ENCODE measurements at regions not wholly inside any gene's neighbourhood (a gene's known extent, or its start where the extent isn't known, plus 50 kb on each side); places are given as distances from the start of the nearest gene placed in this dataset.
"Not testable (repeated sequence)": the region's sequence is repeated elsewhere in the genome, so short reads cannot be mapped to it uniquely, and the experiment has no call there.

DNA sequence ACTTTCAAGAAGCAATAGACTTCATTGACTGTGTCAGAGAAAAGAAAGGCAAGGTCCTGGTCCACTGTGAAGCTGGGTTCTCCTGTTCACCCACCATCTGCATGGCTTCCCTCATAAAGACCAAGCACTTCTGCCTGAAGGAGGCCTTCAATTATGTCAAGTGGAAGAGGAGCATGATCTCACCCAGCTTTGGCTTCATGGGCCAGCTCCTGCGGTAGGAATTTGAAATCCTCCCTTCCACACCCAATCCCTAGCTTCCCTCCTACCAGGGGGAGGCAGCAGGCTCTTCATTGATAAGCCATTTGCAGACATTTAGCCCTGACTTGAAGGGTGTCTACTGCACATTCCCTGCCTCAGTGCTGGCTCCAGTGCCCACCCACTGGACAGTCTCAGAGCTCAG, 84.3 kb upstream of the RHOU start:
- Histone ChIP-seq H3K9me3 (ENCODE audit: control insufficient read depth, low read length) (no peaks in the 10 kb centered on the region), H3K36me3 (ENCODE audit: control insufficient read depth, insufficient read depth, low read length, severe bottlenecking) (no peaks in the 10 kb centered on the region), H3K4me1 (ENCODE audit: control insufficient read depth, insufficient read depth, low read length) (peaks cover 23% of the 10 kb centered on the region), H3K9ac (ENCODE audit: low read length) (no peak overlapping the region), H3K27me3 (replicated peaks; ENCODE audit: control insufficient read depth, insufficient read depth, low read length) (peaks cover 16% of the 10 kb centered on the region), H3K4me3 (ENCODE audit: low read length) (no peak overlapping the region)
- DNase-seq (ENCODE audit: low read depth), result no peak

DNA sequence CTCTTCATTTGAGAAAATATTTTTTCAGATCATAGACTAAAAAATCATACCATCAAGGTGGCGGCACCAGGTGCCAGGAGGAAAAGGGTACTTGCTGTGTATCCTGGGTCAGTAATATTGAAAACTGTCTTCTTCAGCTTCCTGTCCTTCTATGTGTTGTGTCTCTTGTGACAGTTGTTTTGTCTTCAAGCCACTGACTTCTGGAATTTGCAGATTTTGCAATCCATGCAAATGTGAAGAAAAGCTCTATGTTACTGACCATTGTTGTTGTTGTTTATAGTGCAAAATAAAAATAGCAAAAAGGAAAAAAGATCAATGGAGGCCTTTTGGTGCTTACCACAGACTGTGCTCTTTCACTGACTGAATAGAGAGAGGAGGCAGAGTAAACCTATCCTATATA, 83.2 kb upstream of the RHOU start:
- Histone ChIP-seq H3K27me3 (replicated peaks; ENCODE audit: control insufficient read depth, insufficient read depth, low read length) (peaks cover 11% of the 10 kb centered on the region), H3K36me3 (ENCODE audit: control insufficient read depth, insufficient read depth, low read length, severe bottlenecking) (no peaks in the 10 kb centered on the region), H3K4me1 (ENCODE audit: control insufficient read depth, insufficient read depth, low read length) (peaks cover 17% of the 10 kb centered on the region), H3K9ac (ENCODE audit: low read length) (no peak overlapping the region), H3K9me3 (ENCODE audit: control insufficient read depth, low read length) (no peaks in the 10 kb centered on the region), H3K4me3 (ENCODE audit: low read length) (no peak overlapping the region)
- no peak for DNase-seq (ENCODE audit: low read depth)

DNA sequence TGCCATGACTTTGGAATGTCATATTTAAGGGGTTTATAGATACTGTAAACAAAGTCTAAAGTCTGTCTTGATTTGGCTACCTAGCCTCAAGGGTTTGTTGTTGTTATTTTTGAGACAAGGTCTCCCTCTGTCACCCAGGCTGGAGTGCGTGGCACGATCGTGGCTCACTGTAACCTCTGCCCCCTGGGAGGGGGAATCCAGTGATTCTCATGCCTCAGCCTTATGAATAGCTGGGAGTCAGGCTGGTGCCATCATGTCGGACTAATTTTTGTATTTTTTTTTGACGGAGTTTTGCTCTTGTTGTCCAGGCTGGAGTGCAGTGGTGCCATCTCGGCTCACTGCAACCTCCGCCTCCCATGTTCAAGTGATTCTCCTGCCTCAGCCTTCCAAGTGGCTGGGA, 82.2 kb upstream of the RHOU start:
- H3K9ac ChIP-seq (ENCODE audit: low read length); H3K4me1 ChIP-seq (ENCODE audit: control insufficient read depth, insufficient read depth, low read length); H3K4me3 ChIP-seq (ENCODE audit: low read length); H3K9me3 ChIP-seq (ENCODE audit: control insufficient read depth, low read length); DNase-seq (ENCODE audit: low read depth); H3K36me3 ChIP-seq (ENCODE audit: control insufficient read depth, insufficient read depth, low read length, severe bottlenecking): not testable (repeated sequence)
- peaks cover 10% of the 10 kb centered on the region for H3K27me3 ChIP-seq (replicated peaks; ENCODE audit: control insufficient read depth, insufficient read depth, low read length)

DNA sequence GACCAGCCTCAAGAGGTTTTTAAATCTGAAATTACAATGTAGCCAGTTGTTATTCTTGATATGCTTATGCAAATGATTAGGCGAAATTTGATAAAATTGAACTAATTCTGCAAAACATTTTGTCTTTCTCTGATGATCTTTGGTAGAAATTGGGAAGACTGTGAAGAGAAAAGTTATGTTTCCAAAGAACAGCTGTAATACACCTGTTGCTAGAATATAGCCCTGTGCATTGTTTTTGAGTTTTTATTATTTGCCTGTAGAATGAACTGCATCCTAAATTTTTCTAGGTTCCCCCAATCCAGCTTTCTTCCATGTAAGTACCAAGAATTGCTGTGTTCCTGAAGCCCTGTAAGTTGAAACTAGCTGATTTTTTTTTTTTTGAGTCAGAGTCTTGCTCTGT, 81.5 kb upstream of the RHOU start:
- H3K36me3 ChIP-seq (ENCODE audit: control insufficient read depth, insufficient read depth, low read length, severe bottlenecking), result no peaks in the 10 kb centered on the region
- H3K27me3 ChIP-seq (replicated peaks; ENCODE audit: control insufficient read depth, insufficient read depth, low read length), result peaks cover 10% of the 10 kb centered on the region
- H3K4me3 ChIP-seq (ENCODE audit: low read length), result no peak overlapping the region
- no peak for DNase-seq (ENCODE audit: low read depth)
- H3K9me3 ChIP-seq (ENCODE audit: control insufficient read depth, low read length), result no peaks in the 10 kb centered on the region
- no peak overlapping the region for H3K9ac ChIP-seq (ENCODE audit: low read length)
- peaks cover 7% of the 10 kb centered on the region for H3K4me1 ChIP-seq (ENCODE audit: control insufficient read depth, insufficient read depth, low read length)

DNA sequence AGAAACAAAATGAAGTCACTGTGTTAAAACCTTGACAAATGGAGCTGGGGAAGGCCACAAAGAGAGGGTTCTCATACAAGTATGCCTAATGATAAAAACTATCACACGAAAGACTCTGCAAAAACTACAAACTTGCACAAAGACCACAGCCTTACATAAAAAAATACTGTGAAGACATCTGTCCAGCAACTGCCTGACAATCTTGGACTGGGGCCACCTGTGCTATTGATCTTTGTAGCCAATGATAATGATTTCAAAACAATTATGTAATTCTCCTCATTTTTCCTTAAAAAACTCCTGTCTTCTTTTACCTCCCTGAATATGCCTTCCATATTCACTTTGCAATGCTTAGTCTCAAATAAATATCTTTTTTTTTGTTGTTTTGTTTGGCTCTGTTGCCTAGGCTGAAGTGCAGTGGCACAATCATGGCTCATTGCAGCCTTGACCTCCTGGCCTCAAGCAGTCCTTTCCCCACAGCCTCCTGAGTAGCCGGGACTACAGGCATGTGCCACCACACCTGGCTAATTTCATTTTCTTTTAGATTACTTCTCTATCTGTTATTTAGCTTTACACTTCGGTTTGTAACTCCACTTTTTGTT, 79.4 kb upstream of the RHOU start:
- Histone ChIP-seq H3K4me3 (ENCODE audit: low read length) (no peak overlapping the region), H3K27me3 (replicated peaks; ENCODE audit: control insufficient read depth, insufficient read depth, low read length) (no peaks in the 10 kb centered on the region), H3K9ac (ENCODE audit: low read length) (no peak overlapping the region), H3K4me1 (ENCODE audit: control insufficient read depth, insufficient read depth, low read length) (peaks cover 7% of the 10 kb centered on the region), H3K9me3 (ENCODE audit: control insufficient read depth, low read length) (no peaks in the 10 kb centered on the region), H3K36me3 (ENCODE audit: control insufficient read depth, insufficient read depth, low read length, severe bottlenecking) (no peaks in the 10 kb centered on the region)
- no peak for DNase-seq (ENCODE audit: low read depth)

DNA sequence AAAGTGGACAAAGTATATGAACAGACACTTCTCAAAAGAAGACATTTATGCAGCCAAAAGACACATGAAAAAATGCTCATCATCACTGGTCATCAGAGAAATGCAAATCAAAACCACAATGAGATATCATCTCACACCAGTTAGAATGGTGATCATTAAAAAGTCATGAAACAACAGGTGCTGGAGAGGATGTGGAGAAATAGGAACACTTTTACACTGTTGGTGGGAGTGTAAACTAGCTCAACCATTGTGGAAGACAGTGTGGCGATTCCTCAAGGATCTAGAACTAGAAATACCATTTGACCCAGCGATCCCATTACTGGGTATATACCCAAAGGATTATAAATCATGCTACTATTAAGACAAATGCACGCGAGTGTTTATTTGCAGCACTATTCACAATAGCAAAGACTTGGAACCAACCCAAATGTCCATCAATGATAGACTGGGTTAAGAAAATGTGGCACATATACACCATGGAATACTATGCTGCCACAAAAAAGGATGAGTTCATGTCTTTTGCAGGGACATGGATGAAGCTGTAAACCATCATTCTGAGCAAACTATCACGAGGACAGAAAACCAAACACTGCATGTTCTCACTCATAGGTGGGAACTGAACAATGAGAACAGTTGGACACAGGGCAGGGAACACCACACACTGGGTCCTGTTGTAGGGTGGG, 73.1 kb upstream of the RHOU start:
- not testable (repeated sequence) for H3K9ac ChIP-seq (ENCODE audit: low read length); H3K36me3 ChIP-seq (ENCODE audit: control insufficient read depth, insufficient read depth, low read length, severe bottlenecking); DNase-seq (ENCODE audit: low read depth); H3K27me3 ChIP-seq (replicated peaks; ENCODE audit: control insufficient read depth, insufficient read depth, low read length); H3K4me1 ChIP-seq (ENCODE audit: control insufficient read depth, insufficient read depth, low read length); H3K4me3 ChIP-seq (ENCODE audit: low read length); H3K9me3 ChIP-seq (ENCODE audit: control insufficient read depth, low read length)

DNA sequence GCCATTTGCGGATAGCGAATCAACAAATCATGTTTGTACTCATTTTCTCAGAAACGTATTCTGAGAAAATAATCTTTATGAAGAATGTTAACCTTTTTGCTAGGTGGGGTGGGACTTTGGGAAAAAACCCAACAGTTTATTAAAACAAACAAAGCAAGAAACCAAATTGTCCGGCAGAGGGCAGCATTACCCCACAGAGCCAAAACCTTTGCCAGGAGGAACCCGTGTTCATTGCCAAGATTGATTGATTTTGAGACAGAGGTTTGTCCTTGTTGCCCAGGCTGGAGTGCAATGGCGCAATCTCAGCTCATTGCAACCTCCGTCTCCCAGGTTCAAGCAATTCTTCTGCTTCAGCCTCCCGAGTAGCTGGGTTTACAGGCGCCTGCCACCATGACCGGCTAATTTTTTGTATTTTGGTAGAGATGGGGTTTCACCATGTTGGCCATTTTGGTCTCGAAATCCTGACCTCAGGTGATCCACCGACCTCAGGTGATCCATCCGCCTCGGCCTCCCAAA, 70.8 kb upstream of the RHOU start:
- peak; percentile 88 for DNase-seq (ENCODE audit: low read depth)
- Histone ChIP-seq H3K36me3 (ENCODE audit: control insufficient read depth, insufficient read depth, low read length, severe bottlenecking) (no peaks in the 10 kb centered on the region), H3K4me3 (ENCODE audit: low read length) (no peak overlapping the region), H3K27me3 (replicated peaks; ENCODE audit: control insufficient read depth, insufficient read depth, low read length) (no peaks in the 10 kb centered on the region), H3K9ac (ENCODE audit: low read length) (no peak overlapping the region), H3K9me3 (ENCODE audit: control insufficient read depth, low read length) (no peaks in the 10 kb centered on the region), H3K4me1 (ENCODE audit: control insufficient read depth, insufficient read depth, low read length) (no peaks in the 10 kb centered on the region)

DNA sequence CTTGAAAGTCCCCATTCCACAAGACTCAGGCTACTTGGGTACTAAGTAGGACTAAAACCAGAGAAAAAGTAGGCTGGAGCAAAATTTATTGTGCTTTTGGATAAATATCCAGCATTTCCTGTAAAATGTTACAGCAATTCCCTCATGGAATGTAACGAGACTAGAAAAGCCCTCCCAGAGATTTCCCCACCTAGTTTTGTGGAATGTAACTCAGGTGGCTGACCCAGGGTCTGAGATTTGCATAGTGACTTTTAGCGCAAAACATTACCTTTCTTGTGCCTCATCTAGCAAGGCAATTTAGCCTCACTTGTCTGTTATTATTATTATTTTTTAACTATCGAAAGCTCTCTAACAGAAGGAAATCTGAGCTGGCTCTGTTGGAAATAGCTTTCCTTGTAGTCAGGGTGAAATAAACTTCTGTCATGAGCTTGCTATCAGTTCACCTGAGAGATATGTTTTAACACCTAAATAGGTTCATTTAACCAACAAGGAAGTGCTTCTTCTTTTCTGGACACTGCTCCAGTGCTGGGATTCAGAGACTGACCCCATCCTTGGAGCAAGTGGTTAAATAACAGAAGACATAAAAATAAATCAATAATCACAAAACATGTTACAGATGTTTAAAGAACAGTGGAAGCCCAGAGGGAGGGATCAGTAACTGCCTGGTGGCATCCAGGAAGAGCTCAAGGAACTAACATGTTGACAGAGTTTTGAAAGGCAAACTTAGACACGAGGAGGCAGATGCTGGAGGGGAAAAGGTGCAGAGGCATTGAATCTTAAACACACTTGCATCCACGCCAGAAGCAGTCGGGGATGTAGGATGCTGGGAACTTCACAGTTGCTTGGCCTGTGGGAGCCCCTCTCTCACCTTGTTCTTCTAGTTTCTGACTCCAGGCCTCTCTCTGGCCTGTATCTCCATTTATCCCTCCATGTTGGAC, 68.3 kb upstream of the RHOU start:
- Histone ChIP-seq H3K27me3 (replicated peaks; ENCODE audit: control insufficient read depth, insufficient read depth, low read length) (no peaks in the 10 kb centered on the region), H3K4me1 (ENCODE audit: control insufficient read depth, insufficient read depth, low read length) (no peaks in the 10 kb centered on the region), H3K9ac (ENCODE audit: low read length) (no peak overlapping the region), H3K36me3 (ENCODE audit: control insufficient read depth, insufficient read depth, low read length, severe bottlenecking) (no peaks in the 10 kb centered on the region), H3K9me3 (ENCODE audit: control insufficient read depth, low read length) (no peaks in the 10 kb centered on the region), H3K4me3 (ENCODE audit: low read length) (no peak overlapping the region)
- no peak for DNase-seq (ENCODE audit: low read depth)

DNA sequence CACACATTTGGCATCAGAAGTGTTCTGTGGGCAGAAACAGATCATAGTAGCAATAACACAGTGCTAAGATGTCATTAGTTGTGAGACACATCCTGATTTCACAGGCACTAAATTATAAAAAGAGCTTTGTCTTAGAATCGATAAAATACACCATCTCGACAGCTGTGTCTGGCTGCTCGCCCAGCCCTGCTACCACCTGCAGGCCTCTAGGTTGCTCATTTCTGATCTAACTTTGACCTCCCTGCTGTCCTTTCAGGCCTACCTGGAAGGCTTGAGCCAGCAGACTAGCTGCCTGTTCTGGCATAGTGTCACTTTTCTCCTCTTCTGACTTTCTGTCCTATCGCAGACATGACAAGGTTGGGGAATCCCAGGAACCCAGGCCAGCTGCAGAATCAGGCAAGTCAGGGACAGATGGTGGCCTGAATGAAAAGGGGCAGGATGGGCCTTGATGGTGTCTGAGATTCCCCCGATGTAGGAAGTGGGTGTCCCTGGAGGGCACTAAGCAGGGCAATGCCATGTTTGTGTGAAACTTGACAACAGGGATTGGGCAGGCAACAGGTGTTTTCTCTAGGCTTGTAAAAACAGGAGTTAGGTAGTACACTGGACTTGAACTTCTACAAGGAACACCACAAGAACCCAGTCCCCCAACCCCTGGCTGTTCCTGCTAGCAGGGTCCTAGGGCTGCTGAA, 66.6 kb upstream of the RHOU start:
- no peak overlapping the region for H3K4me3 ChIP-seq (ENCODE audit: low read length)
- no peak overlapping the region for H3K9ac ChIP-seq (ENCODE audit: low read length)
- no peaks in the 10 kb centered on the region for H3K27me3 ChIP-seq (replicated peaks; ENCODE audit: control insufficient read depth, insufficient read depth, low read length)
- H3K4me1 ChIP-seq (ENCODE audit: control insufficient read depth, insufficient read depth, low read length), result no peaks in the 10 kb centered on the region
- DNase-seq (ENCODE audit: low read depth), result no peak
- H3K36me3 ChIP-seq (ENCODE audit: control insufficient read depth, insufficient read depth, low read length, severe bottlenecking), result no peaks in the 10 kb centered on the region
- no peaks in the 10 kb centered on the region for H3K9me3 ChIP-seq (ENCODE audit: control insufficient read depth, low read length)

DNA sequence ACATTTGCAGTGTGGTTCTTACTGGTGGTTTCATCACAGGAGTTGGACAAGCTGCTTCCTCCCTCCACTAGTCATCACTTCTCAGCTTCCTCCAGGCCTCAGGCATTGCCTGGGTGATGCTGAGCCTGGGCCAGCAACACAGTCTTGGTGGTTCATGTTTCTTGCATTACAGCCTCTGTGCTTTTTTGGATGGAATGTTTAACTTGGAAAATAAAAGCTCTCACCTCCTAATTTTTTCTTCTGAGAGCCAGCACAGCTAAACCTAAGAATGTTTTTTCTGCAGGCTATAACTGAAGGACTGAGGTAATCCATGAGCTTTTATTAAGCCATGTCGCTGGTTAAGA, 66.1 kb upstream of the RHOU start:
- DNase-seq (ENCODE audit: low read depth), result peak; percentile 56
- Histone ChIP-seq H3K4me1 (ENCODE audit: control insufficient read depth, insufficient read depth, low read length) (no peaks in the 10 kb centered on the region), H3K27me3 (replicated peaks; ENCODE audit: control insufficient read depth, insufficient read depth, low read length) (no peaks in the 10 kb centered on the region), H3K9ac (ENCODE audit: low read length) (no peak overlapping the region), H3K4me3 (ENCODE audit: low read length) (no peak overlapping the region), H3K36me3 (ENCODE audit: control insufficient read depth, insufficient read depth, low read length, severe bottlenecking) (no peaks in the 10 kb centered on the region), H3K9me3 (ENCODE audit: control insufficient read depth, low read length) (no peaks in the 10 kb centered on the region)

DNA sequence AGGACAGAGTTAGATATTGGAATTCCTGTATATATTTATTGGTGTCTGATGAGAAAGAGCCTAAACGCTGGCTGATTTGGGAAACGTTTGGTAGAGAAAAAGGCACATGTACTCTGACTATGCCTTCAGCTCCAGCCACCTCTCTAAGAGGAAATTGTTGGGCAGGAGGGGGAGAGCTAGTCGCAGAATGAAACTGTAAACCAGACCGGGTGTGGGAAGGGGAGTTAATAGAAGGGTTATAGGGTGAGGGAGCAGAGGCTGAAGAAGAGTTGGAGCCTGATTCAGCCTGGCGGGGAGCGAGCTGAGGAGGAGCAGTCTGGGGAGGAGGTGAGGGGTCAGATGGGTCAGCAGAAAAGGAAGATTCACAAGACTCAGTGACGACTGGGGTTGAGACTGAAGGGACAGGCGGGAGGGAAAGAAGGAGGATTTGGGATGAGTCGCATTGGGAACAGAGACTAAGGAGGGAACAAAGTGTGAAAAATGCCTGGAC, 54.2 kb upstream of the RHOU start:
- H3K4me3 ChIP-seq (ENCODE audit: low read length), result peak overlapping the region; percentile 37
- not testable (repeated sequence) for H3K27me3 ChIP-seq (replicated peaks; ENCODE audit: control insufficient read depth, insufficient read depth, low read length); DNase-seq (ENCODE audit: low read depth); H3K36me3 ChIP-seq (ENCODE audit: control insufficient read depth, insufficient read depth, low read length, severe bottlenecking); H3K9ac ChIP-seq (ENCODE audit: low read length); H3K4me1 ChIP-seq (ENCODE audit: control insufficient read depth, insufficient read depth, low read length); H3K9me3 ChIP-seq (ENCODE audit: control insufficient read depth, low read length)

All from adipocyte (in vitro differentiated cells).